C4-2B (cell line): ENCODE measurements at regions not wholly inside any gene's neighbourhood (a gene's known extent, or its start where the extent isn't known, plus 50 kb on each side); places are given as distances from the start of the nearest gene placed in this dataset.

Experiments used
- CTCF ChIP-seq: fragments of 450-650 bp; conservative IDR thresholded peaks from 2 replicates; pipeline ENCODE4 v1.5.1; 2017; ENCODE audit warnings: mild to moderate bottlenecking
- ZFX ChIP-seq: fragments of 450-650 bp; IDR thresholded peaks from 2 replicates; pipeline ENCODE4 v1.6.1; 2017

- TF ChIP-seq CTCF: peak; percentile 90
- no peak for TF ChIP-seq ZFX
Observed at GRCh38 chr1:187264995-187265602, 436.4 kb downstream of the PLA2G4A start.
